ENCODE measurements at regions not wholly inside any gene's neighbourhood (a gene's known extent, or its start where the extent isn't known, plus 50 kb on each side); places are given as distances from the start of the nearest gene placed in this dataset.

GRCh38 chr5:3738919-3739318, 143.3 kb downstream of the IRX1 start:
- Histone ChIP-seq H3K4me1 (ENCODE audit: insufficient read depth, low read length) (no peaks in the 10 kb centered on the region; the same call in 1 of the 2 replicates), H4K5ac (ENCODE audit: insufficient read length, low read depth, low read length) (no peak overlapping the region), H2AK5ac (ENCODE audit: insufficient read length, low read length) (no peak overlapping the region), H3K79me1 (ENCODE audit: insufficient read depth, low read depth, low read length, poor library complexity, severe bottlenecking) (no peaks in the 10 kb centered on the region), H2BK20ac (ENCODE audit: low read depth, low read length, poor library complexity, severe bottlenecking) (no peak overlapping the region), H3K27me3 (ENCODE audit: insufficient read depth, low read length) (no peaks in the 10 kb centered on the region), H4K20me1 (ENCODE audit: control insufficient read depth, insufficient read depth, insufficient read length) (no peaks in the 10 kb centered on the region), H2BK15ac (ENCODE audit: low read depth, low read length) (no peak overlapping the region), H3K9me3 (ENCODE audit: control insufficient read depth, low read depth, low read length) (no peaks in the 10 kb centered on the region), H3K23me2 (ENCODE audit: insufficient read length, low read depth, low read length, poor library complexity, severe bottlenecking) (no peaks in the 10 kb centered on the region), H3K14ac (ENCODE audit: insufficient read depth, low read length) (no peak overlapping the region), H3K79me2 (ENCODE audit: insufficient read depth, low read length) (no peaks in the 10 kb centered on the region), H2BK120ac (ENCODE audit: low read depth, low read length, poor library complexity, severe bottlenecking) (no peak overlapping the region), H3K4ac (ENCODE audit: low read depth, low read length) (no peak overlapping the region), H3K56ac (ENCODE audit: insufficient read length, low read depth, low read length) (no peak overlapping the region), H3K18ac (ENCODE audit: insufficient read length, low read depth, low read length) (no peak overlapping the region), H2BK12ac (ENCODE audit: insufficient read length, low read depth, low read length) (no peak overlapping the region), H4K91ac (ENCODE audit: insufficient read length, low read depth, low read length) (no peak overlapping the region), H3K23ac (ENCODE audit: insufficient read length, low read depth, low read length) (no peak overlapping the region), H3T11ph (ENCODE audit: low read length) (no peak overlapping the region), H3K4me2 (ENCODE audit: insufficient read depth, insufficient read length, low read length) (no peak overlapping the region), H2AFZ (ENCODE audit: low read length) (no peak overlapping the region), H2BK5ac (ENCODE audit: insufficient read length, low read length) (no peak overlapping the region), H3K9ac (ENCODE audit: extremely low read depth, insufficient read length, low read length) (no peak overlapping the region), H3K27ac (ENCODE audit: insufficient read length, low read depth, low read length) (no peak overlapping the region), H4K8ac (replicated peaks; ENCODE audit: insufficient read length, low read depth, low read length) (no peak overlapping the region)
- no peaks in the 10 kb centered on the region for H3K36me3 Mint-ChIP-seq (ENCODE audit: insufficient read depth in 1 of 3, low read depth in 3 of 3)
- H3K4me1 Mint-ChIP-seq: peaks cover 7 to 13% of the 10 kb centered on the region in 2 experiments
- no peak overlapping the region; a peak in 1 of 7 replicates for H3K27ac Mint-ChIP-seq
- H3K4me3 Mint-ChIP-seq: no peak overlapping the region; a peak in 1 of 5 replicates
- TF ChIP-seq, protein P1, sequence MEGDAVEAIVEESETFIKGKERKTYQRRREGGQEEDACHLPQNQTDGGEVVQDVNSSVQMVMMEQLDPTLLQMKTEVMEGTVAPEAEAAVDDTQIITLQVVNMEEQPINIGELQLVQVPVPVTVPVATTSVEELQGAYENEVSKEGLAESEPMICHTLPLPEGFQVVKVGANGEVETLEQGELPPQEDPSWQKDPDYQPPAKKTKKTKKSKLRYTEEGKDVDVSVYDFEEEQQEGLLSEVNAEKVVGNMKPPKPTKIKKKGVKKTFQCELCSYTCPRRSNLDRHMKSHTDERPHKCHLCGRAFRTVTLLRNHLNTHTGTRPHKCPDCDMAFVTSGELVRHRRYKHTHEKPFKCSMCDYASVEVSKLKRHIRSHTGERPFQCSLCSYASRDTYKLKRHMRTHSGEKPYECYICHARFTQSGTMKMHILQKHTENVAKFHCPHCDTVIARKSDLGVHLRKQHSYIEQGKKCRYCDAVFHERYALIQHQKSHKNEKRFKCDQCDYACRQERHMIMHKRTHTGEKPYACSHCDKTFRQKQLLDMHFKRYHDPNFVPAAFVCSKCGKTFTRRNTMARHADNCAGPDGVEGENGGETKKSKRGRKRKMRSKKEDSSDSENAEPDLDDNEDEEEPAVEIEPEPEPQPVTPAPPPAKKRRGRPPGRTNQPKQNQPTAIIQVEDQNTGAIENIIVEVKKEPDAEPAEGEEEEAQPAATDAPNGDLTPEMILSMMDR (conservative IDR thresholded peaks at IDR 0.05): no peak
- peaks cover 4% of the 10 kb centered on the region for H3K27me3 Mint-ChIP-seq (ENCODE audit: low read depth)
- no peaks in the 10 kb centered on the region; a peak in 1 of 5 replicates for H3K9me3 Mint-ChIP-seq
- DNase-seq: no peak
- no CpG with 5 or more reads among the region's 3 CpGs for WGBS (ENCODE audit: extremely low coverage, insufficient read length, low lambda C conversion rate)

All from H9 (cell line).